Left forelimb (tissue), 1 donor: ENCODE measurements at regions not wholly inside any gene's neighbourhood (a gene's known extent, or its start where the extent isn't known, plus 50 kb on each side); places are given as distances from the start of the nearest gene placed in this dataset.

Source experiments
- DNase-seq: peaks from one replicate; pipeline ENCODE4 v3.0.0-alpha.2; 2018; ENCODE audit warnings: low spot score

- DNase-seq, result no peak
These were observed 52.1 kb downstream of the GSC start for GRCh38 chr14:94717808-94718207.

DNA sequence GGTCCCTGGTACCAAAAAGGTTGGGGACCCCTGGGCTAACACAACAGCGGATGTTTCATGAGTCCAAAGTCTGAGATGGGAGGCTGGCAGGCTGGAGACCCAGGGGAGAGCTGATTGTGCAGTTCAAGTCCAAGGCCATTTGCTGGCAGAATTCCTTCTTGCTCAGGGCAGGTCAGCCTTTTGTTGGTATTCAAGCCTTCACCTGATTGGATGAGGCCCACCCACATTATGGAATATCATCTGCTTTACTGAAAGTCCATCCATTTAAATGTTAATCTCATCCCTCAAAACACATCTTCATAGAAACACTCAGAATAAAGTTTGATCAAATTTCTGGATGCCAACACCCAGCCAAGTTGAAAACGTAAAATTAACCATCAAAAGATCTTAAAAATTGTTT is 52.9 kb downstream of the GSC start:
- DNase-seq, result no peak

GRCh38 chr14:94713115-94713514 is 56.8 kb downstream of the GSC start:
- DNase-seq, result no peak

DNA sequence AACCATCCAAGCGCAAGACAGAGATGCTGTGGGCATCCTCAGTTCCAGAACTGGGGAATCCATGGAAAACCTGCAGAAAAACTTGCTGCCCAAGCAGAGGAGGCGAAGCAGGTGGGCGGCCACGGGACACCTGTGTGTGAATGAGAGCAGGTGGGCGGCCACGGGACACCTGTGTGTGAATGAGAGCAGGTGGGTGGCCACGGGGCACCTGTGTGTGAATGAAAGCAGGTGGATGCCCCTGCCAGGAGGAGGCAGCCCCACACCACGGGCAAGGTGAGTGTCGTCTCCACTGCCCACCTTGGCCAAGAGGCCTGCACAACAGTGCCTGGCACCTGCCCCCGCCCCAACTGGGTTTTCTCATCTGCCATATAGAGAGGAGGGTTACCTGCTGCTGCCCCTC is 59.2 kb downstream of the GSC start:
- no peak for DNase-seq

DNA sequence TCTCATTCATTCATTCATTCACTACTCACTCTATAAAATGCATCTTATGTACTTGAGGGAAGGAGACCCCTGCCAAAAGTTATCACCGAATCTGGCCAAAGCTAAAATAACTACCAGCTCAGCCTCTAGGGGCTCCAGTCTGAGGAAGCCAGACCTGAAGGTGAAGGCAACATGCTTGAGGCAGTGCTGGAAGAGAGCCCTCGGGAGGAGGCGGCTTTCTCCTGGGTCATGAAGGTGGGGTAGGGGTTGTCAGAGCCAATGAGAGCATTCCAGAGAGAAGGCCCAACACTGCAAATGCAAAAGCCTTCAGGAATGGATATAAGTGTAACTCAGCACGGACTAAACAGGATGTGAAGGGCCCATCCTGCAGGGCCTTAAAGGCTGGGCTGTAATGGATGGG is 62.4 kb downstream of the GSC start:
- no peak for DNase-seq

GRCh38 chr14:94706133-94706532 is 63.8 kb downstream of the GSC start:
- no peak for DNase-seq

GRCh38 chr14:94702629-94703028 is 67.3 kb downstream of the GSC start:
- no peak for DNase-seq

DNA sequence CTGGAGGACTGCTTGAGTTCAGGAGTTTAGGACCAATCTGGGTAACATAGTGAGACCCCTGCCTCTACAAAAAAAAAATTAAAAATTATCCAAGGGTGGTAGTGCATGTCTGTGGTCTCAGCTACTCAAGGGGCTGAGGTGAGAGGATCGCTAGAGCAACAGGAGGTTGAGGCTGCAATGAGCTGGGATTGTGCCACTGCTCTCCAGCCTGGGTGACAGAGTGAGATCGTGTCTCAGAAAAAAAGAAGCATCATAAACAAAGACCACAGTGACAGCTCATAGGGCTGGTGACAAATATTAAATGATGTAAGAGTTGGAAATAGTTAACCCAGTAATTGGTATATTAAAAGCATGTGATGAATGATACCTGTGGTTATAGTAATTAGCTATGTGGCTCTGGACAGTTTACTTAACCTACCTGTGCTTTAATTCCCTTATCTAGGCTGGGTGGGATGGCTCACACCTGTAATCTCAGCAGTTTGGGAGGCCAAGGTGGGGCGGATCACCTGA is 68.0 kb downstream of the GSC start:
- no peak for DNase-seq

- no peak for DNase-seq
These were observed 69.6 kb downstream of the GSC start for GRCh38 chr14:94700336-94700735.

- DNase-seq, result no peak
These were observed 70.1 kb downstream of the GSC start for GRCh38 chr14:94699831-94700230.

DNA sequence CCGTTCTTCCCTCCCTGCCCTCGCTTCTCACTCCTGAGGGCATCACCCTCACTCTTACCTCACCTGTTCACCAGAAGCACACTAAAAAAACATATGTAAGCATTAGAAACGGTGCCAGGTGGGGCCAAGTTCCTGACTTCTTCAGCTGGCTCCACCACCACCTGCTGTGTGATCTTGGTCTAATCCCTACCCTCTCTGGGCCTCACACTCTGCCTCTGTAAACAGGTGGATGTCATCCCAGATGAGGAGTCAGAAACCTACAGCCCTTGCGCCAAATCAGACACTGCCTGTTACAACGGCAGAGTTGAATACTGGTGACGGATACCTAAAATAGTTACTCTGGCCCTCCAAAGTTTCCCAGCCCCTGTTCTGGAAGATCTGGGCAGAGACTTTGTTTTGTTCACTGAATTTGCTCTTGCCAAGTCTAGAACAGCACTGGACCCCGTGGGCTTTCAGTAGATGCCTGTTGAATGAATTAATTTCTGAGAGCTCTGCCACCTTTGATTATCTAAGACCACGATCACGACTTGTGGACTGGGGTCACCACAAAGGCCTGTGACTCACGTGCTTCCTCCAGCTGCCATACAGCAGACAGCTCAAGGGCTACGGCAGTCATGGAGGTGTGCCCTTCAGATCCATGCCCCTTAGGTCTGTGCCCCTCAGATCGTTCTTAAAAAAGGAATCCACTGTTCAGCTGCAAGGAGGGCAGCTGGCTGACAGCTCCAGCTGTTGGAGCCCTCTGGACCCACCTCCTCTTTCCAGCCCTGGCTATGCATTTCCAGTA is 71.9 kb downstream of the GSC start:
- no peak for DNase-seq

- DNase-seq, result no peak
These were observed 73.4 kb downstream of the GSC start for GRCh38 chr14:94696518-94696917.

DNA sequence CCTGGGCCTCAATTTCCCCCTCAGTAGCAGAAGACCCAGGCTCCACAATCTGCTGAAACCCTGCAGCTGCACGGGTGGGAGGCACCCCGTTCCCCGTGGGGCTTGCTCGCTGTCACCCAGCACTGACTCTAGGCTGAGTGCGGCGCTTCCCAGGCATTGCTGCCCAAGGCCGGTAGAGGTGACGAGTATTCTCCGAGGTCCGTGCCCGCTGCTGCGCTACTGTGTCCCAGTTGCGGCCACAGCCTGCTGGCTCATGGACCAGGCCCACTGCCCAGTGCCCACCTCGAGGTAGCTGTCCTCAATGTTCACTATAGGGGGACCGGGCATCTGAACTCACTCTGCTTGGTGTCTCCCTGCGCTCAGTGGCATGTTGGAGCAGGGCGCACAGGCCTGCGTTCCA is 74.7 kb downstream of the GSC start:
- no peak for DNase-seq

- no peak for DNase-seq
These were observed 78.3 kb downstream of the GSC start for GRCh38 chr14:94691660-94692034.

- DNase-seq, result no peak
These were observed 78.8 kb downstream of the GSC start for GRCh38 chr14:94690896-94691659.

- DNase-seq, result no peak
These were observed 78.3 kb downstream of the SERPINA3 start for GRCh38 chr14:94690486-94690885.

DNA sequence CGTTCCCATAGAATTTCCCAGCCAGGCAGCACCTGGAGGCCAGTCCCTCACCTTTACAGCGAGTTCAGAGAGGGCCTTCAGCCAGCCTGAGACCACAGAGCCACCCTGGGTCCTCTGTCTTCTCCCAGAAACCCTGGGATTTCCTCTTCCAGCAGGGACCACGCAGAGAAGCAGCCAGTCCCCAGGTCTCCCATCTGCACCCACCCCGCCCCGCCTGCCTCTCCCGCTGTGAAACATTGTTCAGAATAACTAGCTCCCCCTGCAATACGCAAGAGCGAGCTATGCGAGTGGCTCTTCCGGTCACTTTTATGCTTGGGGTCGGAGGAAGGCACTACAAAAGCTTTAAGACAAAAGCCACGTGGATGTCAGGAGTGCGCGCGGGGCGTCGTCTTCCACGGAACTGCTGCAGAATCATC is 77.8 kb downstream of the SERPINA3 start:
- no peak for DNase-seq

GRCh38 chr14:94689218-94689984 is 77.2 kb downstream of the SERPINA3 start:
- peak; percentile 86 for DNase-seq

GRCh38 chr14:94686511-94687160 is 74.4 kb downstream of the SERPINA3 start:
- DNase-seq, result peak; percentile 50

- DNase-seq, result peak; percentile 37
These were observed 73.7 kb downstream of the SERPINA3 start for GRCh38 chr14:94685681-94686485.

- DNase-seq, result no peak
These were observed 73.0 kb downstream of the SERPINA3 start for GRCh38 chr14:94685166-94685581.
